ENCODE measurements at regions not wholly inside any gene's neighbourhood (a gene's known extent, or its start where the extent isn't known, plus 50 kb on each side); places are given as distances from the start of the nearest gene placed in this dataset.

DNA sequence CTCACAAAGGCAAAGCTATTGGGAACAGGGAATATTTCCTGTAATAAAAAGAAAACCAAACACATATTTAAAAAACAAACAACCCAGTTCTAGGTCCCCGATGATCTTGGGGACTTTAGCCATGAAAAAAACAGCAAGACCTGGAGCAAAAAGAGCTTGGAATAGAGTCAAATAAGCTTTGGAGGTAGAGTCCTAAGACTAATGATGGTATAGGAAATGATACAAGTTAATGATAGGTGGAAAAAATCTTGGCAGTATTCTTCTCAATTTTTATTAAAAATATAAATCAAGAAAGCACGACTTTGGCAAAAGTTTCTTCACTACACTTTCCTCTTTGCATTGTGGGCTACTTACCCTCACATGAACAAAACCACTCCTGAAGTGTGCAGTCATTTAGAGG lies 481.5 kb downstream of the EBF1 start:
- Mint-ChIP-seq H3K9me3 (no peaks in the 10 kb centered on the region), H3K27ac (no peak overlapping the region), H3K4me1 (no peaks in the 10 kb centered on the region), H3K4me3 (no peak overlapping the region), H3K27me3 (peaks cover 3% of the 10 kb centered on the region), H3K36me3 (ENCODE audit: low read depth) (no peaks in the 10 kb centered on the region)
- ATAC-seq (replicated peaks), result no peak

DNA sequence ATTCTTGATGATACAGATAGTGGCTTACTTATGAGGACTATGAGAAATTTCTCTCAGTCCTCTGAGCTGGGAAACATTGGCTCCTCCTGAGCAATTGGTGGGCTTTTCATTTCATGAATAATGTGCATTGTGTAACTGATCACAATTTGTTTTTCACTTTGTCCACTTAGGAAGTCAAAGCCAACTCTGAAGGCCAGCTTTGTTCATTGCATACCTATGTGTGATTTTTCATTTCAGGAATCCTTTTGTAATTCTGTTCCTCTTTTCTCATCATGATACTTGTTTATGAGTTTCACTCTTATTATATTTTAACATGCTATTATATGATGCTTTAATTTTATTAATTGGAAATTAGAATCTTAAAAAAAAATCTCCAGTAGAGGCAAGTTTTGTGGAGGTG lies 483.0 kb downstream of the EBF1 start:
- H3K9me3 Mint-ChIP-seq, result no peaks in the 10 kb centered on the region
- peaks cover 3% of the 10 kb centered on the region for H3K27me3 Mint-ChIP-seq
- no peaks in the 10 kb centered on the region for H3K4me1 Mint-ChIP-seq
- no peak overlapping the region for H3K4me3 Mint-ChIP-seq
- ATAC-seq (replicated peaks), result no peak
- no peaks in the 10 kb centered on the region for H3K36me3 Mint-ChIP-seq (ENCODE audit: low read depth)
- no peak overlapping the region for H3K27ac Mint-ChIP-seq

DNA sequence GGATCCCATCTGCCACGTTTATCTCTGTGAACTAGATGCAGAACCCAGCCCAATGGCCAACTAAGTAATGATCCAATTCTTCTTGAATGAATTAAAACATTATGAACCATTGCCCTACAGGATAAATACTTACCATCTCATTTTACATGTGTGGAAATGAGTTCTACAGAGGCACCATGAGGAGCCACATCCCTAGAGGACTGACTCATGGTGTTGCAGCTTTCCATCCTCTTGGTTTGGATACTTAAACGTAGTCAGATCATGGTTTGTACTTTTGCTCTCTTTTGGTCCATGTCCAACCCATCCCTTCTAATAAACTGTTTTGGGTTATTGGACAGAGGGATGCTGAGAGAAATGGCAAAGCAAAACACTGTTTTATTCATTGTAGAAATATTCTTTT lies 484.8 kb downstream of the EBF1 start:
- no peaks in the 10 kb centered on the region for H3K36me3 Mint-ChIP-seq (ENCODE audit: low read depth)
- H3K4me1 Mint-ChIP-seq, result no peaks in the 10 kb centered on the region
- no peak for ATAC-seq (replicated peaks)
- no peak overlapping the region for H3K27ac Mint-ChIP-seq
- H3K9me3 Mint-ChIP-seq, result no peaks in the 10 kb centered on the region
- no peak overlapping the region for H3K4me3 Mint-ChIP-seq
- H3K27me3 Mint-ChIP-seq, result peaks cover 7% of the 10 kb centered on the region

DNA sequence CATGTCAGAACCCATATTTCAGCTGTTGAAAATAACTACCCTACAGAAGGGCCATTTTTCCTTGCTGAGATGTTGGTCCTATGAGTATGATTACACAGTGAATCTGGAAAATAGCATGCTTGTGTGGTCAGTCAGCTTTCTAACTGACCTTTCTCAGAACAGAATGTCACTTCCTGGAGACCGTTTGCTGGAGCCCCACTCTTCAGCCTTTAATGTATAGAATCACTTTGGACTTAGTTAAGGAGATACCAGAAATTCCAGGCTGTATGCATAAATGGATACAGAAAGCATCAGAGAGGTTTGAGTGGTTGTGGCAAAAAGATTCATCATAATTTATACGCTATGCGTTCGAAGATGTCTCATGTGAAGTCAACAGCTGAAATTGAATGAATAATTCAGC lies 488.1 kb downstream of the EBF1 start:
- no peaks in the 10 kb centered on the region for H3K36me3 Mint-ChIP-seq (ENCODE audit: low read depth)
- no peak overlapping the region for H3K4me3 Mint-ChIP-seq
- no peaks in the 10 kb centered on the region for H3K4me1 Mint-ChIP-seq
- peaks cover 12% of the 10 kb centered on the region for H3K27me3 Mint-ChIP-seq
- H3K9me3 Mint-ChIP-seq, result no peaks in the 10 kb centered on the region
- ATAC-seq (replicated peaks), result no peak
- H3K27ac Mint-ChIP-seq, result no peak overlapping the region

DNA sequence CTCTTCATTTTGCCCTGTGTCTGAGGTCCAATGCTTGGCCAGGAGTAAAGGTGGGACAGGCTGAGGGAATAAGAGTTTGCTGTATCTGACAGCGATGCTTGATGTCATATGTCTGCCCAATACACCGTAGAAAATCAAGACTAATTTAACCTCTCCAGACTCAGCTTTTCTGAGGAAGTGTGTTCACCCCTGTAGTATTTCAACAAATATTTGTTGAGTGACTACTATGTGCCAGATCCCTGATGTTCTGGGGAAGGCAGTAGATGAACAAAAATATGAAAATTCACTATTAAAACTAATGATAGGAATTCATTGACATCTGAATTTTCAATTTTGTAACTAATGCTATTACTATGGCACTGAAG lies 489.7 kb downstream of the EBF1 start:
- peaks cover 12% of the 10 kb centered on the region for H3K27me3 Mint-ChIP-seq
- H3K4me1 Mint-ChIP-seq, result no peaks in the 10 kb centered on the region
- no peaks in the 10 kb centered on the region for H3K9me3 Mint-ChIP-seq
- H3K27ac Mint-ChIP-seq, result no peak overlapping the region
- H3K36me3 Mint-ChIP-seq (ENCODE audit: low read depth), result no peaks in the 10 kb centered on the region
- no peak overlapping the region for H3K4me3 Mint-ChIP-seq
- no peak for ATAC-seq (replicated peaks)

DNA sequence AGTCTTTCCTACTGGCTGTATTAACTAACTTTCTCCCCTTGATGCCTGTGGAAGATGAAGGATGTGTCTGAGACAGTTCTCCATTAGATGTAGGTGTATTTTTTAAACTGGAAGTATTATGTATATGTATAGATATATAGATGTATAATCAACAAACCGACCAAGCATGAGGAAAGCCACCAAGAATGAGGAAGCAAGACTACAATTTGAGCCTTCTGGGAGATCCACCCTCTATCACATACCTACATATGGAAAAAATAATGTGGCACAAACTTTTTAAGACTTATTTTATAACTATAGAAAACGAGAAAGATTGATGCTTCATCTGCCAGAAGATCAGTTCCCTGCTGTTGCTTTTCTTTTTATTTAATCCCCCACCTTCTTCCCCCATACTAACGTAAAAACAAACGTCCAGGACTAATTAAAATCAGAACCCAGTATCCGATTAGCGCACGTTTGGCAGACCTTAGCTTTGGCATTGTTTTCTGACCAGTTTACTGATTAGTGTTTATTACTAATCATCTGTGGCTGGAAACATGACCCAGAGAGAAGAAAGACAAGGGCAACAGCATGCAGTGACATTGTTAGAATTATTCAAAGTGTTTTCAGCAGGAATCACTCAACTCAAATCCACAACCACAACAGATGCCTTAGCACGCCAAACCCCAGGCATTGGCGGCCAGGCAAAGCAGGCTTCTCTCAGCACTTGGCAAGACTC lies 490.2 kb downstream of the EBF1 start:
- Mint-ChIP-seq H3K4me3 (no peak overlapping the region), H3K27ac (no peak overlapping the region), H3K36me3 (ENCODE audit: low read depth) (no peaks in the 10 kb centered on the region), H3K4me1 (no peaks in the 10 kb centered on the region), H3K27me3 (peaks cover 12% of the 10 kb centered on the region), H3K9me3 (no peaks in the 10 kb centered on the region)
- ATAC-seq (replicated peaks), result no peak

DNA sequence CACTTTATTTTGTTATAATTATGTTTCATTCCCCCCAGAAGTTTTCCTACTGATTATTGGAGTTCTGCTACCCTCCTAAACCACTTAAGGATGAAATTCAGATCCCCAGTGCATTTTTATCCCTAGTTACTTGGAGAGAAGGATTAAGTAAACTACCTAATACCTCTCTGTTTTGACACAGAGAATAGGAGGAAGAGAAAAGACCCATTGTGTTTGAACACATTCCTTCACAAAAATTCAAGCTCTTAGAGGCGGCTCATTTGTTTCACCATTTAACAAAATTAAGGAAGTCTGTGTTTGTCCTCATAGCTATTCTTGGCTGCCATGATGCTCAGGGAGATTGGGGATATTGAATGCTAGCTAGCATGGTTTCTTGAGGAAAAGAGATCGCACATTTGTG lies 492.6 kb downstream of the EBF1 start:
- H3K27ac Mint-ChIP-seq, result no peak overlapping the region
- no peak for ATAC-seq (replicated peaks)
- H3K9me3 Mint-ChIP-seq, result no peaks in the 10 kb centered on the region
- peaks cover 8% of the 10 kb centered on the region for H3K27me3 Mint-ChIP-seq
- no peak overlapping the region for H3K4me3 Mint-ChIP-seq
- no peaks in the 10 kb centered on the region for H3K4me1 Mint-ChIP-seq
- H3K36me3 Mint-ChIP-seq (ENCODE audit: low read depth), result no peaks in the 10 kb centered on the region

DNA sequence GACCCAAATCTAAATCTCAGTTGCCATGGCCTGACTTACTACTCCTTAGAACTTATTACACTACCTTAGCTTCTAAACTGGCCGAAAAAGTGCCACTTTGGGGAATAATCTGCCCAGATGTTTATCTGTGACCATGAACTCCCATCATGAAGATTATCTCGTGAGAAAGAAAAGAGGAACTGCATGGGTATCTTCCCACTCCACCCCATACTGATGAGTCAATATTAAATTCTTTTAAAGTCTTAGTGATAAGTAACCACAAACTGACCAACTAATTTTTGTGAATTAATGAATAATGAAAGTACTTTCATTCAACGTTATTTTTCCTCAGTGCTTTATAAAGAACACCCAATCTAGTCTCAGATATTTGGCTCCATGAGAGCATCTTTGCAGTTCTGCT lies 493.5 kb downstream of the EBF1 start:
- peaks cover 11% of the 10 kb centered on the region for H3K27me3 Mint-ChIP-seq
- H3K9me3 Mint-ChIP-seq, result no peaks in the 10 kb centered on the region
- no peaks in the 10 kb centered on the region for H3K4me1 Mint-ChIP-seq
- no peak for ATAC-seq (replicated peaks)
- no peaks in the 10 kb centered on the region for H3K36me3 Mint-ChIP-seq (ENCODE audit: low read depth)
- no peak overlapping the region for H3K27ac Mint-ChIP-seq
- H3K4me3 Mint-ChIP-seq, result no peak overlapping the region

DNA sequence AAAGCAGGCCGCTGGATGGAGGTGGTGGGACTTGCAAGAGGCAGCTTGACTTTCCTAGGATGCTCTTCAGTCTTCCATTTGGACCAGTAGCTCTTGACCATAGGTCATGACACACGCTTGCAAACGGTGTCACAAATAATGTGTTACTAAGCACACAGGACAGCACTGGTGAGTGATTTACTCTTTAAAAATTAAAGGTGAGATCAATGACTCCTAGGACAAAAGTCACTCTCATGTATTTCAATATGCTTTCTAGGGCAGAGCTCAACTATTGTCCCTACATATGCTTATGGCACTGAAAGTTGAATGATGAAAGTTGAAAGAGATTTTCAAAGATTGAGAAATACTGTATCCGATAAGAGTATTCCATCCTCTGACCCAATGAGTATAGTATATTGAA lies 496.7 kb downstream of the EBF1 start:
- Mint-ChIP-seq H3K36me3 (ENCODE audit: low read depth) (no peaks in the 10 kb centered on the region), H3K9me3 (no peaks in the 10 kb centered on the region), H3K27me3 (peaks cover 3% of the 10 kb centered on the region), H3K4me1 (no peaks in the 10 kb centered on the region), H3K27ac (no peak overlapping the region), H3K4me3 (no peak overlapping the region)
- no peak for ATAC-seq (replicated peaks)

DNA sequence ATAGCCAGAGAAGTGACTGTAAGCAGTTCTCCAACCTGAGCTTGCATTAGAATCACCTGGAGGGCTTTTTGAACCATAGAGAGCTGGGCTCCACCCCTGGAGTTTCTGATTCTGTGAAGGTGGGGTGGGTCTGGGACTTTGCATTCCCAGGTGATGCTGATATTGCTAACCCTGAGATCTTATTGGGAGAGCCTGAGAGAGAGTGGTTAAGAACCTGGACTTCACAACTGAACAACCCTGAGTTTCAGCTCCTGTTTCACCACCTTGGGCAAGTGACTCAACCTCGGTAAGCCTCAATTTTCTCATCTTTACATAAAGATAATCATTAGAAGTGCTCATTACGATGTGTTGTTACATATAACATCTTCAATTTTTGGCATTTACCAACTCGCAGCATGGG lies 498.6 kb downstream of the EBF1 start:
- ATAC-seq (replicated peaks), result no peak
- Mint-ChIP-seq H3K4me3 (no peak overlapping the region), H3K27me3 (peaks cover 3% of the 10 kb centered on the region), H3K27ac (no peak overlapping the region), H3K4me1 (no peaks in the 10 kb centered on the region), H3K36me3 (ENCODE audit: low read depth) (no peaks in the 10 kb centered on the region), H3K9me3 (peaks cover 3% of the 10 kb centered on the region)

DNA sequence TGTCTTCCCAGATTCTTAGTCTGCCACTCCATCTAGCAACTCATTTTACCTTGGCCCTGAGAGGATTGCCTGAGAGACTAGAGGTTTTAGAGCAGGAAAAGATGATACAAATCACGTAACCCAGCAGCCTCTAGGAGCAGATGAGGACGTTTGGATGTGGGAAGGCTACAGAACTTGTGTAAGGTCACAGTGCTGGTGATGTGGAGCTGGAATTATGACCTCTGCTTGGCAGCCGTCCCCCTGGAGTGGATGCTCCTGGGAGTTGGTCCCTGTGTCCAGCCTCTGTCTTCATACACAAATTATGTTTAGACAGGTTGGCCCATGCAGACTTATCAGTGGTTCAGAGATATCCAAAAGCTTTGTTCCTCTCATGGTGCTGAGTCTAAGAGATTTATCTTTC lies 499.0 kb downstream of the EBF1 start:
- no peaks in the 10 kb centered on the region for H3K36me3 Mint-ChIP-seq (ENCODE audit: low read depth)

DNA sequence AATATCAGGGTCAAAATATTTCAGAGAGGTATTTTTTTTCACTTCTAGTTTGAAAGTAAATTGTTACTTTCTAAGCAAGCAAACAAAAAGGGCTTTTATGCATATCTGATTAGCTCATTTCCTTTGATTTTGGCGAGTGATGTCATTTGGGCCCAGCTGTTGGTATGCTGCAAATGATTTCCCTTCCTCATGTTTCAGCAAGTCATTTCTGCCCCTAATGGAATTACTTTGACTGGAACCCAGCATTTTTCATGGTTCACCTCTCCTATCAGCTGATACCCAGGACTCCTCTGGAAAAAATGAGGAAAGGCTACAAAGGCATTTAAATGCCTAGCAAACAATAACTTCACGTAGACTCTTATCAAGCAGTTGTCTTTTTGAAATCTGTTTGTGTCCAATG lies 500.6 kb downstream of the EBF1 start:
- H3K9me3 Mint-ChIP-seq, result peaks cover 3% of the 10 kb centered on the region
- no peak overlapping the region for H3K4me3 Mint-ChIP-seq
- no peak overlapping the region for H3K27ac Mint-ChIP-seq
- peaks cover 3% of the 10 kb centered on the region for H3K27me3 Mint-ChIP-seq
- H3K36me3 Mint-ChIP-seq (ENCODE audit: low read depth), result no peaks in the 10 kb centered on the region
- no peak for ATAC-seq (replicated peaks)
- H3K4me1 Mint-ChIP-seq, result no peaks in the 10 kb centered on the region

More for the DNA sequence above, 499.0 kb downstream of the EBF1 start:
- Mint-ChIP-seq H3K27me3 (peaks cover 3% of the 10 kb centered on the region), H3K9me3 (peaks cover 3% of the 10 kb centered on the region), H3K4me1 (no peaks in the 10 kb centered on the region), H3K27ac (no peak overlapping the region), H3K4me3 (no peak overlapping the region)
- ATAC-seq (replicated peaks), result no peak

DNA sequence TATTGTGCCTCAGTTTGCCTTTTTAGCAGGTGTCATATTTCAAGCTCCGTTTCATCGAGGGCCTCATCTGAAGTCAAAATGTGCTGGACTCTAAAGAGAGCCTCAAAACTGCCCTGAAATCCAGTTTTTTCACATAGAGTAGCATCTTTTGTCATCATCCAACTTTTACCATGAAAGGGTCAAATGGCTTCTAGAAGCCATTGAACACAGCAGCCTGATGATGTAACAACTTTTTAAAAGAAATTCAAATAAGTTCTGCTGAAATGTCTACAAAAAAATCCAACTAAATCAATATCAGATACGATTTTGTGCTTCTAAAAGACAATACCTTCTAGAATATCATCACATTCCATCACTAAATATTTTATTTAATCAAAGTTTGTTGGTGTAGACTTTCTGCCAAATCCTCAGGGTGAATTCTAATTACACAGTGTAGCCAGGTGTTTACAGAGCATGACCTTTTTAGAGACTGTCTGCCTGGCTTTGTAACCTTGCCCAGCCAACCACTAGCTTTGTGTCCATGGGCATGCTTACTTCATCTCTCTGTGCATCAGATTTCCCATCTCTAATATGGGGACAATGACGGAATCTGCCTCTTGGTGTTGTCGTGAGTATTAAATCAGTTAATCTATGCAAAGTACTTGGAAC lies 505.0 kb downstream of the EBF1 start:
- ATAC-seq (replicated peaks), result no peak
- Mint-ChIP-seq H3K9me3 (peaks cover 3% of the 10 kb centered on the region), H3K4me1 (no peaks in the 10 kb centered on the region), H3K27me3 (no peaks in the 10 kb centered on the region), H3K36me3 (ENCODE audit: low read depth) (no peaks in the 10 kb centered on the region), H3K27ac (no peak overlapping the region), H3K4me3 (no peak overlapping the region)

DNA sequence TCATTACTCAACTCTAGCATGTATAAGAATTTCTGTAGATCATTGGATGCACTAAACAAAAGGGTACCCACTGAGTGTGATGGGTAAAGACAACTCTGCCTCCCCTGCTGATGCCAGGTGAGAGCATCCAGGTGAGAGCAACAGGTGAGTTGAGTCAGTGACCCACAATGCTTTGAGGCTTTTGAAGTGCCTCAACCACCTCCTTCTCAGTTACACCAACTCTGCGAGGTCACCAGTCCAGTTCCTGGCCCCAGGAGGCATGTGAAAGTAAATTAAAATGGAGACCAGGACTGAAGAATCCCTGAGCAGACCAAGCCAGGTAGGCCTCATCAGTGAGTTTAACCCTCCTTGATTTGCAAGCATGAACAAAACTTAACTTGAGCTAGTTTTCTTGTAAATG lies 505.8 kb downstream of the EBF1 start:
- H3K9me3 Mint-ChIP-seq, result peaks cover 3% of the 10 kb centered on the region
- H3K4me3 Mint-ChIP-seq, result no peak overlapping the region
- ATAC-seq (replicated peaks), result no peak
- no peaks in the 10 kb centered on the region for H3K4me1 Mint-ChIP-seq
- H3K27me3 Mint-ChIP-seq, result no peaks in the 10 kb centered on the region
- no peaks in the 10 kb centered on the region for H3K36me3 Mint-ChIP-seq (ENCODE audit: low read depth)
- H3K27ac Mint-ChIP-seq, result no peak overlapping the region

DNA sequence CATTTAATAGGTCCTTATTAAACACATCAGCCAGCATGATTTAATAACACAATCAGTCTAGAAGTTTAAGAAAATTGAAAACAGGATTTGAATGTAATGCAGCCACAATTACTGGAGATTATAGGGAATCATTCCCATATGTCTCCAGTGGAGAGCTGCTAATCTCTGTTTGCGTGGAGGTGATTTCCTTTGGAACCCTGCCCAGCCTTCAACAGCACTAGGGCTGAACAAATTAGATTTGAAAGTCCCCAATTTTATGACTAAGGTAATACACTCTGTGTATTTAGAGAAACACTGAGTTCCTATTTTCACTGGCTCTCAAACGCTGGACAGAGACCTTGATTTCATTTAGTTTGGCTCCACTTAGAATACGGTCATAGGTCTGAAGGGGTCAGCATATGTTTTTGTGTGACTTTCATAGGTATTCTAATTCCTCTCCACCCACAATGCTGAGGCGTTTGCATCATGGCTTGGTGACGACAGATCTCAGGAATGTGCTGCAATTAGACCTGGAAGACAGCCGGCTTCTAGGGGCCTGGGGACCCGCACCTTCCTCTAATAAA lies 508.3 kb downstream of the EBF1 start:
- no peak overlapping the region for H3K27ac Mint-ChIP-seq
- H3K9me3 Mint-ChIP-seq, result peaks cover under 1% of the 10 kb centered on the region
- no peak overlapping the region for H3K4me3 Mint-ChIP-seq
- H3K4me1 Mint-ChIP-seq, result no peaks in the 10 kb centered on the region
- no peak for ATAC-seq (replicated peaks)
- H3K36me3 Mint-ChIP-seq (ENCODE audit: low read depth), result no peaks in the 10 kb centered on the region
- peaks cover 3% of the 10 kb centered on the region for H3K27me3 Mint-ChIP-seq

Measured in activated T-helper 17 cell treated with anti-CD3 and anti-CD28 coated beads, Interleukin-2, amount 50 U/mL, for 72 hours (primary cell).